ENCODE measurements at regions not wholly inside any gene's neighbourhood (a gene's known extent, or its start where the extent isn't known, plus 50 kb on each side); places are given as distances from the start of the nearest gene placed in this dataset.
"Not testable (repeated sequence)": the region's sequence is repeated elsewhere in the genome, so short reads cannot be mapped to it uniquely, and the experiment has no call there.

DNA sequence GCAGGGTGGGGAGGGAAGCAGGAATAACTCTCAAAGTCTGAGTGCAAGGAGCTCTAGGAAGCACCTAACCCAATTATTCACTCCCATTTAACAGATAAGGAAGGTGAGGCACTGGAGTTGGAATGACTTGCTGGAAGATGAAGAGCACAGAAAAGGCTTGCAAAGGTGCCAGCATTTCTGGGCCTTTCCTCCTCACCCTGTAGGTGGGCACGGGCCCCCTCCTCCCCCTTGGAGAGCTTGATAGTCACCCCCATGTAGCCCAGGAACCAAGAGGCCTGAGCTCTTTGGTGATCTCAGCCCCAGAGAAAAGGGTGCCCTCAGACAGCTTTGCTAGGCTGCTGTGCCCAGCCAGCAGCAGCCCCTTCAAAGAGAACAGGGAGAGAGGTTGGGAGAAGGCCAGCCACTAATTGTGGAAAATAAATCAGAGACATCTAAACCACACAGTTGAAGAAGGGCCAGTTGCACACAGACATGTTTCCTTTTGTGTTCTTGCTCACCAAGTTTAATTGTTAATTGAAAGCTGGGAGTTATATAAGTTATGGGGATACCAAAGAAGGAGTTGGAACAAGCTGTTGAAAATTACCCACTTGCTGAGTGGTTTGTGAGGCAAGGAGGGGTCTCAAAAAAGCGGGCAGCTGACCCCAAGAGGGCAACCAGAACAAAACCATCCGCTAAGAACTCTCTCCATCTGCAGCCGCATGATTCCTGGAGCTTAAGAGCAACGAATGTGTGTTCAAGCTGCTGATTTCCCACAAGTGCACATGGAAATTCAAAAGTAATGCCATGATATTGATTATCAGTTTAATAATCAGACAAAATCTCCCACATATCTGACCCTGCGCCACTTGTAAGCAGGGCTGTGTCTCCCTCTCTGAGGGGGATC, 77.0 kb downstream of the MRPL14 start:
- DNase-seq = no peak

DNA sequence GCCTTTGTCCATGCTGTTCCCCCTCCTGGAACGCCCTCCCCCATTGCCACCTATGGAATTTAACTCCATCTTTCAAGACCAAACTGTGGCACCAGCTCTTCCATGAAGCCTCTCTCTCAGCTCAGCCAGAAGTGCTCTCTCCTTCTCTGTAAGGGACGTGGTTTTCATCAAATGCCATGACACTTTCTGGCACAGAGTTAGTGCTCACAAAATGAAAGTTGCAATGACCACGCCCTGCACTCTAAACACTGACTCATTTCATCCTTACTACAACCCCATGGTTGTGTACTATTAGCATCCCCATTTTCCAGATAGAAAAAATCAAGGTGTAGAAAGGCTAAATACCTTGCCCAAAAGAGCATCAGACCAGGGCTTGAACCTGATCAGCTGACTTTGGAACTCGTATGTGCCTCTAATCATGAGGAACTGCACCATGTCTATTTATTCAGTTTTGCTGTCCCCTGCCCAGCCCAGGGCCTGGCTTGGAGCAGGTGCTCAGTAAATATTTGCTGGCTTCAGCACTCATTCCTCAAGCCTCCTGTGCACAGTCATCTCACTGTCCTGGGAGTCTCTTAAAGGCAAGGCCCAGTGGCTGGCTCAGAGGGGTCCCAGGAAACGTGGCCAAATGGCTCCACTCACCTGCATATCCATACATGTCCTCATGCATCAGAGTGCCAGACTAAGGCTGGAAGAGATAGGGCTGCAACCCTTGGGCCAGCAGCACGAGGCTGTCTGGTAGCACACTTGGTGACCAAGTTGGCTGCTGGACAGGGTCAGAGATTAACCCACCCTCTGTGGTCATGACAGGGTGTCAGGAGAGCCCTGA, 77.9 kb downstream of the MRPL14 start:
- no peak for DNase-seq

DNA sequence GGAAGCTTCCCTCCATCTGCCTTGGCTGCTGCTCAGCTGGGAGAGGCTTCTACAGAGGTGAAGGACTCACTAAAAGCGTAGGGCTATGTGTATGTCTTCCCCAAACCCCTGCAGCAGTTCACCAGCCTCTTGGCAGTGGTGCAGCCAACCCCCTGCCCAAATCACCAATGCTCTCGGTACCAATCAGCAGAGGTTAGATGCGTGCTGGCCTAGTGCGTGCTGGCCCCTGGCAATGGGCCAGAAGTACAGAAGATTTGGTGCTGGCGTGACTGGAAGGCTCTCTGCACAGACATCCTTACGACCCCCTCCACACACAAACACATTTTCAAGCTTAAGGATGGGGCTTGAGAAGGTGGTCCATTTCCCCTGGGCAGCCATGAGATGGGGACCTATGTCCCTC, 79.0 kb downstream of the MRPL14 start:
- DNase-seq = no peak

DNA sequence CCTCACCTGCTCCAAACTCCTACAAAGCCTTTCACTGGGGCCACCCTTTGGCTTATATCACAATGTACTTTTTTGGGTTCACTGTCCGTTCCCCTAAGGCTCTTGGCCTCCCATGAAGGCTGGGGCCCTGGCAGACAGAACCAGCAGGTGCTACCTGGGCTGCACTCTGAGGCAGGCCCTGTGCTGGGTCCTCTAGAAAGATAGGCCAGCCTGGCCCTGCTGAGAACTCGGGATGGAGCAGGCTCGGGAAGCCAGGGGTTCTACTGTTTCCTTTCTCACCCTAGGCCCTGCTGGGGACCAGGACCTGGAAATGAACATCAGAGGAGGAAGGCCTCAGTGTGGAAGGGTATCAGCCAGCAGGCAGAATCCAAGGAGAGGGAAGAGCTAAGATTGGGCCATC, 79.5 kb downstream of the MRPL14 start:
- no peak for DNase-seq

DNA sequence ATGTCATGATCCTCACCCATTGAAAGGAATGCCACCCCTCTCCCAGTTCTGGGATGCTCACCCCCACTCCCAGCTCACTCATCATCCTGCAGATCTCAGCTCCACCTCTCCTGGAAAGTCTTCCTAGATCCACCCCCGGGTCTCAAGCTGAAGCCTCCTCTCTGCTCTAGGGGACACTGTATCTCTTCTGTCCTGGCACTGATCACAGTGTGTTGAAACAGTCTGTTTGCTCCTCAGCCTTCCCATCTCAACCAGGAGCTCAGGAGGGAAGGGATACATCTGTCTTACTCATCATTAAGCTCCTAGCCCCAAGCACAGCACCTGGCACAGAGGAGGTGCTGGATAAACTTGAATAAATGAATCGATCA, 80.1 kb downstream of the MRPL14 start:
- no peak for DNase-seq

DNA sequence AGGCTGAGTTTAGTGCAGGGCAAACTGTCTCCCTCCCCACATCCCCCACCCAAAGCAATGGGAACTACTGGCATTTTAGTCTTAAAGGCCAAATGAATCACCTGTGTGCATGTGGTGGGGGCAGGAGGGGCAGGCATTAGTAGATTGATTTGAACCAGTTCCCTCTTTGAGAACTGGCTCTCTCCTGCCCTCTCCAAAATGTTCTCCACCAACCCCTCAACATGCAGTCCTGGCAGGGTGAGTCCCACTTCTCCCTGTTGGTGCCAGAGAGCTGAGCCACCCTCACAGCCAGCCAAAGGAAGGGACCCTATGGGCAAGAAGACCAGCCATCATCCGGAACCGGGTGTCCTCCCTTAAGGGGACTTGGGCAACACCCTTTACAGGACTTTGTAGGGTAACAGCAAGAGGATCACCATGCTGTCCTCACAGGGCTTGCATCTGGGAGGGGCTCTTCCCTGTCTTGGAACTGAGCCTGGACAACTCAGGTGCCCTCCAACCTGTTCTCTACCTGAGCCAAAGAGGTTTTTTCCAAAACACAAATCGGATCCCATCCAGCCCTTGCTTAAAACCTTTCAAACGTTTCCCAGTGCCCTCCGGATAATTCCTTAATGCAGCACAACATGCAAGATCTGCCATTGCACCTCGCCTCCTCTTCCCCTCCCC, 80.6 kb downstream of the MRPL14 start:
- DNase-seq = no peak

DNA sequence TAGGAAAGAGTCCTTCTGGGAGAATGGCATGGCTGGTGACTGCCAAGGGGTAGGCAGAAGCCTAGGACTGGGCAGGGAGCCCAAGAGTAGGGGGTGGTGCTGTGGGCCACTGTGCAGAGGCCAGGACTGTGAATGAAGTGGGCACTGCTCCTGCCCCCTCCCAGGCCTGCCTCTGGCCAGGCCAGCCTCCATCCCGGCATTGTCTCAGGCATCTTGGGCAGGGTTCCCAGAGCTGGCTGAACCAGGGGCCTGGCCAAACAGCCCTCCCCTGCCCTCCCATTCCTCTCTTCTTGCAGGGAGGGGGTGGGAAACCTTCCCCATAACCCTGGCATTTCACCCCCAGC, 81.6 kb downstream of the MRPL14 start:
- no peak for DNase-seq

DNA sequence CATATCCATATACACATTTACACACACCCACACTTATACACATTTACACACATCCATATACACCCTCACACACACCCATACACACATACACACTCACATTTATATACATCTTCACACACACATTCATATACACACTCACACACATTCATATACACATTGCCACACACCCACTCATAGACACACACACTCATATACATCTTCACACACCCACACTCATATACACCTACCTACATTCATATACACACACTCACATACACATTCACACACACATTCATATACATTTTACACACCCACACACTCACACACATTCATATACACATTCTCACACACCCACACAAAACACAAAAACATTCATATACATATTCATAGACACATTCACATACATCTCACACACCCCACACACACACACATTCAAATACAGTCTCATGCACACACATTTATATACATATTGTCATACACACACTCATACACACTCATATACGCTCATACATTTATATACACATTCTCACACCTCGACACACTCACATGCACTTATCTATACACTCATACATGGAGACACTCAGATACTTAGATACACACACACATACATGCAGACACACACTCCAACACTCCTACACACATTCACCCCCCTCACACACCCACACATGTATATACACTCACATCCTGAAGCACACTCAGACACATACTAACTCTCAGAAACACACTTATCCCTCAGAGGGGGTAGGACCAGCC, 82.1 kb downstream of the MRPL14 start:
- no peak for DNase-seq

DNA sequence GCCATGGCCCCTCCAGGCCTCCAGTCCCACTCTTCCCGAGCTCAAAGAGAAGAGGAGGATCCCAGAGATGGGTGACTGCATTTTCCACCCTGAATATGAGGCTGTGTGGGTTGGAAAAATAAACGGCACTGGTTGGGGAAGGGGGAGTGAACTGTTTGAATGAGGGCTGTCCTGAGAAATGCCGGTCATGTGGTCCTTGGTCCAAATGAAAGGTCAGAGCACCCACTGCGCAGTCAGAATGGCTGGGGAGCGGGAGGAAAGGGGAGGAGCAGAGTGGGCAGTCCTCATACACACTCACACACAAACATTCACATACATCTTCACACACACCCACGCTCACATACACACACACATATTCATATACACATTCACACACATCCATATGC, 83.1 kb downstream of the MRPL14 start:
- DNase-seq = no peak

DNA sequence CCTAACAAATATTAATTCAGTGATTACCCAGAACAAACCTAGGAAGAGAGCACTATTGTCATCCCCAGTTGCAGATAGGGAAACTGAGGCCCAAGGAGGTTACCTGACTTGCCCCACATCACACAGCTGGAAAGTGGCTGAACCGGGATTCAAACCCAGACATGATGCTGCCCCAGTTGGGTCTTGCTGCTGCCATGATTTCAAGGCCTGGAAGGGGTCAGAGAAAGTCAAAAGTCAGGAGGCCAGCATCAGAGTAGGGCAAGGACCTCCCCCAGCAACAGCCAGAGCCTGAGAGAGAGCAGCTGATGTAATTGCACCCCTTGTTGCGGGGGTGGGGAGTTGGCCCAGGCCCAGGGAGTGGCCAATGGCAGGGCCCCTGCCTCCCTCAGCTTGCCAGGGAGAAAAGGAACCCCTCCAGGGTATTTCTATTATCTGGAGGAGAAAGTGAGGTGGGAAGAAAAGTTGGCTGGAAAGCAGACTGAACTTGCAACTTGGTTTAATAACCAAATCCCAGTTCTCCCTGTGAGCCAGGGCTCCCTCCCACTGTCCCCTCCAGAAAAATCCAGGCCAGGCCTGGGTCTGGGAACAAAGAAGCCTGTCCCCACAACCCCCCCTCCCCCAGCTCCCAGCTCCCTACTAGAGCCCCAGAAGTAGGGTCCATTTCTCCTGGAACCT, 83.6 kb downstream of the MRPL14 start:
- DNase-seq = no peak

DNA sequence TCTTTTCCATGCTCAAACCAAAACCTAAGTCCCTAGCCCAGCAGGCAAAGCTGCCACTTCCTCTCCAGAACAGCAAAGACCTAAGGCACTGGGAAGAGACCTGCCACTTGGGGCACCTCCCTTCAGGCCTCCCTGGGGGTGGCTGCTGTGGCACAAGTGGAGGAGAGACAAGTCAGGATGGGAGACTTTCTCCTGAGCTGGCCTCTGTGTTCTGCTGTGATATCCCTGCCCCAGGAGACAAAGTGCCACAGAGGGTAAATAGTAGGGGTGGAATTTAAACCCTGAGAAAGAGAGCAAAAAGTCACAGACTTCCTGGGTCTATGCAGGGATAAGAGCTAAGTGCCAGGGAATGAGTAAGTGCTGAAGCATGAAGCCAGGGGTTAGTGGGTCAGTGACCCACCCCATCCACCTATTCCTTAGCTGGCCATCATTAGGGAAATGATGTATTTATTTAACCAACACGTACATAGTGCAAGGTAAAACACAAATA, 84.2 kb downstream of the MRPL14 start:
- no peak for DNase-seq

DNA sequence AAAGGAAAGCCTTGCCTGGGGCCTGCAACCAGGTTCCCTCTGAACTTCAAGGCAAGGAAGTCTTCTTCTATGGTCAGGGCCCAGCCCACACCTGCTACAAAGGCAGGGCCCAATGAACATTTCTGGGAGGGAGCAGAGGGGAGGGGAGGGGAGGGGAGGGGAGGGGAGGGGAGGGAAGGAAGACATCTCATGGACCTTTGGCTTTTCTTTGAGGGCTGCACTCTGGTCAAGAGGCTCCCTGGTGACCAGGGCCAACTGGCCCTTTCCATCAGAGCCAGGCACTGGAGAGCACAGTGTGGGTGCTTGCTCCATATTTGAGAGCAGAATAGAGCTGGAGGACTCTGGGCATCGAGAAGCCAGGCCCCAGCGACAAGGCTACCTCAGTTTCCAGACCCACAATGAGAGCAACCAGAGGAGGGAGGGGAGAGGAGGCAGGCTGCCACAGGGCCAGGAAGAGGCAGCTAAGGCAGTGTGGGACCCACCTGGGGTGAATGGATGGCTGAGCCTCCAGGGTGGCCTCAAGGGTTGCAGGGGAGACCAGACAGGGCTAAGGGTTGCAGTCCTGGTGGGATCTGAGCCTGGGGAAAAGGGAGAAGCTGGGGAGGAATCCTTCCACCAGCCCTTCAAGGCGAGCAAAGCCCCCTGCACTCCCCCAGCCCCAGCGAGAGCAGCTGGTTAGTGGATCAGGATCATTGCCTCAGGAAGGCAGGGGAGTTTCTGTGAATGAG, 84.8 kb downstream of the MRPL14 start:
- DNase-seq = no peak

DNA sequence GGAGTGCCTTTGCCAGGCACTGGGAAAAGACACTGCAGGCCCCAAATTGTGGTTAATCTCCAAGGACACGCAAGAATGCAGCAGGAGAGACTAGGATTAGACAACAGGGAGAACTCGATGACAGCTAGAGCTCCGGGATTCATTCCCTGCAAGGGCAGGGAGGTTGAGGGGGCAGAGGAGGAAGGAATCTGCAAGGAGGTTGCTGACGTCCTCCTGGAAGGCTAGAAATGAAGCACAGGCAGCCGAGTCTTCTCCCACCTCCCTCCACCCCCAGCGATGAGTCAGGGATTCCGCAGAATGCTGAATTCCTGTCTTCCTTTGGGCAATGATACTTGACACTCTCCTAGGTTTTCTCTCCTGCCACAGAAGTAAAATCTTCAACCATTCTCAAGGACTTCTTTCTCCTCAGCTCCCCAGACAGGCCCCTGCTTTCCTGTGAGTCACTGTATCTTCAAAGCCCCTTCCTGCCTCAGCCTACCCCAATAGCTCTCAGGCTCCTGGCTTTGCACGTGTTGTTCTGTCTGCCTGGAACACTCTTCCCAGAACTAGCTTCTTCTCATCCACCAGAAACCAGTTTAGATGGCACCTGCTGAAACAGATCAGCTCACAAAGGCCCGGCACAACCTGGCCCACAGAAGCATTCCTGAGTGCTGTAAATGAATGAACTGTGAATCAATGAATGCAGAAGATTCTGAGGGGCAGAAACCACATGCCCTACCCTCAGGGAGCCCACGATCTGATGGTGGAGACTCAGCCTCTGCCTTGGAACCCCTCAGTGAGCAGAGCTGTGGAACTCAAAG, 85.6 kb downstream of the MRPL14 start:
- no peak for DNase-seq

DNA sequence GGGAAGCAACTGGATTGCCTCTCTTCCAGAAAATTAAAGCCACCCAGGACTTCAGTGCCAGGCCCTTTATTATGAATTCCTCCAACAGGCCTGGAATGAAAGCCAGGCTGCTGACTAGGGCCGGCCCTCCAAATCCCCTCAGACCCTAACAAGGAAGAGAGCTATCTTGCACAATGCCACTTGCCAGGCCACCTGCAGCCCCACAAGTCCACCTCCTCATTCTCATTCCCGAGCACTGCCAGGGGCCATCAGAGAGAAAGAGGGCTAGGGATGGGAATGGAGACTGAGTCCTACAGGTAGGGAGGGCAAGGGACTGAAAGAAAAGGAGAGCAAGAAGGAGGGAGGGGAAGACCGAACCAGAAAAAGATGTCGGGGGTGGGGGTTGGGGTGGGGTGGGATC, 86.5 kb downstream of the MRPL14 start:
- no peak for DNase-seq

DNA sequence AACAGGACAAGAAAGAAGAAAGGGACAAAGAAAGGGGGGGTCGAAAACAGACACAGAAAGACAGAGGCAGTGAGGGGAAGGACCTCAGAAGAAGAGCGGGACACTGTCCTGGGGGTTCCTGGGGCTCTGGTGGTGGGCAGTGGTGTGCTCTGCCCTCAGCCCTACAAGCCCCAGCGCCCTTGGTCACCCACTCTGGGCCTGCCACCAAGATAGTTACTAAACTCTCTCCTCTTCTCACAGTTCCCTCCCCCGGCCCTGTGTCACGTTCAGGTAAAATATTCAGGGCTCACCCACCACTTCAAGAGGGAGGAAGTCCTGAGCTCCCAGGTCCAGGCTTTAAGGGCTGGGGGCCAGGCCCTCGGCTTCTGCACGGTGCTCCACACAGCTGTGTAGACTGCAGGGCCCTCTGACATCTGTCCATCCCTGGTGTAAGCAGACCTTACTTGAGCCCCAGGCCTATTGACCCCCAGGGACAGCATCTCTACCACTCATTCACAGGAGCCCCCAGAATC, 87.4 kb downstream of the MRPL14 start:
- DNase-seq = no peak

DNA sequence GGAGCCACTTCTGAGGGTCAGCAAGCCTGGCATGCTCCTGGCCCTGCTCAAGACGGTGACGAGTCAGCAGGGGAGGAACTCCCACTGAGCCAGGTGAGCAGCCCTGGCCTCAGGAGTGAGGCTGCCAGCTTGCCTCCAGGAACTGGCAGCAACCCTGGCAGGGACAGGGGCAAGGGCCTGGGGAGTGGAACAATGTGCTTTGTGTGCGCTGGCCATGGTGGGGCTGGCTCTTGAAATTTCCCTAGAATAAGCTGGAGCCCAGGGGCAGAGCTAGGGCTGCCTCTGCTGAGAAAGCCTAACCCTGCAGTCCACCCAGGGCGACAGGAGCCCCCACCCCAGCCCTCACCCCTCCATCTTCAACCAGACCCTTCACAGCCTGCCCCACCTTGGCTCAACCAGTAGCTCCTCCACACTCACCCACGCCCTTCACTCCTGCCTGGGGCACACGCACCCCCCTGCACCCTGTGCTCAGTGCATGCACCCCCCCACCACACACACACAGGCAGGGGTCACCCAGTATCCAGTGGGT, 88.0 kb downstream of the MRPL14 start:
- DNase-seq = no peak

DNA sequence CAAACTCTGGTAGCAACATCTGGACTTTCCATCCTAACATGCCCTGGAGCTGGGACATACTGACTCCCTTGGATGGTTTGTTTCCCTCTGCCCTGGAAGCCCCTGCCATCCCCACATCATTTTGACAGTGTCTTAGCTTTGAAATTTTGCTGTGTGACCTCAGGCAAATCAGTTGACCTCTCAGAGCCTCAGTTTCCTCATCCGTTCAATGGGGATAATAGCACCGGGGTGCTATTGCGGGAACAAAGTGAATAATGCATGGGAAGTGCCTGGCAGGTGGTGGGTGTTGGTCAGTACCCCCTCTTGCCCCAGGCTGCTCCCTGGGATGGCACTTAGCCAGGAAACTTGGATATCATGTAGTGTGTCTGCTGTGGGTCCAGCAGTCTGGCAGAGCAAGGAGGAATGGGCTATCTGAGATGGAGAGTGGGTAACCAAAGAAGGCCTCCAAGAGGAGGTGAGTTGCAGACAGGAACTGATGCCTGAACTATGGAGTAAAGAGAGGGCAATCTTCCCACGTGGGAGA, 88.6 kb downstream of the MRPL14 start:
- DNase-seq = no peak

DNA sequence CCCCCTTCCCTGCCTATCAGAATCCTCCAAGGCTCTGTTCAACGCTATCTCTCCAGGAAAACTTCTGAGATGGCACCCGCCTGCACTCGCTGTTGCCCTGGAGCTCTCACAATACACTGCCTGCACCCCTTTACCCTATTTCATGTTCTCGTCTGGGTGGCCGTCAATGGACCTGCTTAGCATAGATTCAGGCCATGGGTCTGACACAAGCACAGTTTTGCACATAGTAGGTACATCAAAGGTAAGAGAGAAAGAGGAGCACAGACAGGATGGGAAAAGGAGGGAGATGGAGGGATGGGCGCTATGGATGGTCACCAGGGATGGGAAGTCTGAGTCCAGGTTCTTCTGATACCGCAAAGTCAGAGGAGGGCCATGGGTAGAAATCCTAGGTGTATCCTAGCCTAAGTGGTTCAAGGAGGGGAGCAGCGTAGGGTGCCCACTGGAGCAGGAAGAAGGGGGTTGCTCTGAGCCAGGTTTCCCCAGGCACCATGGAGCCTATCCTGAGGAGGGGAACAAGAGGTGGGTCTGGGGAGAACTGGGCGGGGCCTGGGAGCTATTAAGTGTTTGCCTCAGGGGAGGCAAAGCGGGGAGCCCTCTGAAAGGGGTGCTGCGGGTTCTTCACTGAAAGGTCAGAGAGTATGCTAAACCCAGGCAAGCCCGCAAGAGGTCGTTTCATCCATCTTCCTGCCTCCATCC, 89.3 kb downstream of the MRPL14 start:
- DNase-seq = no peak

DNA sequence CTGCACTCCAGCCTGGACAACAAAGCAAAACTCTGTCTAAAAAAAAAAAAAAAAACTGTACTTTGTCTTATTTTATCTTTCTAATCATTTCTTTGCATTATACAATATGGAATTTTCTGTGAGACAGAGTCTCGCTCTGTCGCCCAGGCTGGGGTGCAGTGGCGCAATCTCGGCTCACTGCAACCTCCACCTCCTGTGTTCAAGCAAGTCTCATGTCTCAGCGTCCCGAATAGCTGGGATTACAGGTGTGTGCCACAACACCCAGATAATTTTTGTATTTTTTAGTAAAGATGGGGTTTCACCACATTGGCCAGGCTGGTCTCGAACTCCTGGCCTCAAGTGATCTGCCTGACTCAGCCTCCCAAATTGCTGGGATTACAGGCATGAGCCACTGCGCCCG, 90.0 kb downstream of the MRPL14 start:
- DNase-seq = not testable (repeated sequence)

Data from CD4-positive, alpha-beta T cell treated with Interleukin-21 for 1 hour (primary cell).